ENCODE measurements at regions not wholly inside any gene's neighbourhood (a gene's known extent, or its start where the extent isn't known, plus 50 kb on each side); places are given as distances from the start of the nearest gene placed in this dataset.

DNA sequence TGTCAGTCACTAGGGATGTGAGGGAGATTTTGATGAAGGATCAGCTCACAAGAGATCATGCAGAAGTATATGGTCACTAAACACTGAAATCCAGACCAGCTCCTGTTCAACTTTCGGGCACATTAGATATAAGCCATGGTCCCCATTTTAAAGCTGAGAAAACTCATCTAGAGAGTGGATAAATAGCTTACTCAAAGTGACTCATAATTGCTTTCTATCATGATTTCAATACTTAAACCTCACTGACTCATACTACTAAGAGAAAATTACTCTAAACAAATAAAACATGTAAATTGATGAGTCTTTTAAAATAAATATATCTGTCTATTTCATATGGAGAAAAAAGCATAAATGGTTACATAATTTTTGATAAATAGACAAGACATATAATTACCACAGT is 567.7 kb downstream of the TLR4 start:
- H3K4me3 ChIP-seq (replicated peaks; ENCODE audit: insufficient read depth, low read length) = no peak overlapping the region
- DNase-seq (ENCODE audit: low read depth in 1 of 2, low spot score in 1 of 2) = no peak

DNA sequence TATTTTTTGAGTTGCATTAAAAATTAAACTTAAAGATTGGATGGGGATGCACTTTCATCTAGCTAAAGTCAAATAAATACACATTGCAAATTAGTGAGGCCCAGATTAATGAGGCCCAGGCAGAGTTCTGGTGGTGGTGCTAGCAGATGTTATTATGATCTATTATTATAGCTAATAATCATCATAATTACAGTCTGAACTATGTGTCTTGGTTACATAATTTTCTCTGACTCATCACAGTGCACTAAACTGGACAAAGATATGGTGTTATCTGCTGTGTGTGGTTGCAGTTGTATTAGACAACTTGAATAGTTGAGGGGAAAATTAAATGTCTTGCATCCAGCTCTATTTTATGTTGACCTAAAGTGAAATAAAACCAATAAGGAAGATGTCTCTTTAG is 568.8 kb downstream of the TLR4 start:
- Histone ChIP-seq H3K4me3 (replicated peaks; ENCODE audit: insufficient read depth, low read length) (no peak overlapping the region), H3K27me3 (ENCODE audit: insufficient read depth, poor library complexity, severe bottlenecking) (no peaks in the 10 kb centered on the region), H3K27ac (replicated peaks) (no peak overlapping the region)
- no peak for DNase-seq (ENCODE audit: low read depth in 1 of 2, low spot score in 1 of 2)
- TF ChIP-seq SPI1 (IDR thresholded peaks at IDR 0.05; ENCODE audit: borderline replicate concordance, low read depth) (no peak), GABPA (IDR thresholded peaks at IDR 0.05; ENCODE audit: low read depth) (no peak), POLR2AphosphoS5 (IDR thresholded peaks at IDR 0.05; ENCODE audit: low read depth) (no peak)
- TF ChIP-seq, protein P1, sequence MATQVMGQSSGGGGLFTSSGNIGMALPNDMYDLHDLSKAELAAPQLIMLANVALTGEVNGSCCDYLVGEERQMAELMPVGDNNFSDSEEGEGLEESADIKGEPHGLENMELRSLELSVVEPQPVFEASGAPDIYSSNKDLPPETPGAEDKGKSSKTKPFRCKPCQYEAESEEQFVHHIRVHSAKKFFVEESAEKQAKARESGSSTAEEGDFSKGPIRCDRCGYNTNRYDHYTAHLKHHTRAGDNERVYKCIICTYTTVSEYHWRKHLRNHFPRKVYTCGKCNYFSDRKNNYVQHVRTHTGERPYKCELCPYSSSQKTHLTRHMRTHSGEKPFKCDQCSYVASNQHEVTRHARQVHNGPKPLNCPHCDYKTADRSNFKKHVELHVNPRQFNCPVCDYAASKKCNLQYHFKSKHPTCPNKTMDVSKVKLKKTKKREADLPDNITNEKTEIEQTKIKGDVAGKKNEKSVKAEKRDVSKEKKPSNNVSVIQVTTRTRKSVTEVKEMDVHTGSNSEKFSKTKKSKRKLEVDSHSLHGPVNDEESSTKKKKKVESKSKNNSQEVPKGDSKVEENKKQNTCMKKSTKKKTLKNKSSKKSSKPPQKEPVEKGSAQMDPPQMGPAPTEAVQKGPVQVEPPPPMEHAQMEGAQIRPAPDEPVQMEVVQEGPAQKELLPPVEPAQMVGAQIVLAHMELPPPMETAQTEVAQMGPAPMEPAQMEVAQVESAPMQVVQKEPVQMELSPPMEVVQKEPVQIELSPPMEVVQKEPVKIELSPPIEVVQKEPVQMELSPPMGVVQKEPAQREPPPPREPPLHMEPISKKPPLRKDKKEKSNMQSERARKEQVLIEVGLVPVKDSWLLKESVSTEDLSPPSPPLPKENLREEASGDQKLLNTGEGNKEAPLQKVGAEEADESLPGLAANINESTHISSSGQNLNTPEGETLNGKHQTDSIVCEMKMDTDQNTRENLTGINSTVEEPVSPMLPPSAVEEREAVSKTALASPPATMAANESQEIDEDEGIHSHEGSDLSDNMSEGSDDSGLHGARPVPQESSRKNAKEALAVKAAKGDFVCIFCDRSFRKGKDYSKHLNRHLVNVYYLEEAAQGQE (IDR thresholded peaks at IDR 0.05; ENCODE audit: insufficient replicate concordance, low read depth) = no peak
- TF ChIP-seq, protein P2, sequence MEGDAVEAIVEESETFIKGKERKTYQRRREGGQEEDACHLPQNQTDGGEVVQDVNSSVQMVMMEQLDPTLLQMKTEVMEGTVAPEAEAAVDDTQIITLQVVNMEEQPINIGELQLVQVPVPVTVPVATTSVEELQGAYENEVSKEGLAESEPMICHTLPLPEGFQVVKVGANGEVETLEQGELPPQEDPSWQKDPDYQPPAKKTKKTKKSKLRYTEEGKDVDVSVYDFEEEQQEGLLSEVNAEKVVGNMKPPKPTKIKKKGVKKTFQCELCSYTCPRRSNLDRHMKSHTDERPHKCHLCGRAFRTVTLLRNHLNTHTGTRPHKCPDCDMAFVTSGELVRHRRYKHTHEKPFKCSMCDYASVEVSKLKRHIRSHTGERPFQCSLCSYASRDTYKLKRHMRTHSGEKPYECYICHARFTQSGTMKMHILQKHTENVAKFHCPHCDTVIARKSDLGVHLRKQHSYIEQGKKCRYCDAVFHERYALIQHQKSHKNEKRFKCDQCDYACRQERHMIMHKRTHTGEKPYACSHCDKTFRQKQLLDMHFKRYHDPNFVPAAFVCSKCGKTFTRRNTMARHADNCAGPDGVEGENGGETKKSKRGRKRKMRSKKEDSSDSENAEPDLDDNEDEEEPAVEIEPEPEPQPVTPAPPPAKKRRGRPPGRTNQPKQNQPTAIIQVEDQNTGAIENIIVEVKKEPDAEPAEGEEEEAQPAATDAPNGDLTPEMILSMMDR (IDR thresholded peaks at IDR 0.05; ENCODE audit: insufficient read depth, low read length) = no peak

More for the DNA sequence above, 567.7 kb downstream of the TLR4 start:
- H3K27ac ChIP-seq (replicated peaks) = no peak overlapping the region
- TF ChIP-seq, protein P2 (IDR thresholded peaks at IDR 0.05; ENCODE audit: insufficient read depth, low read length) = no peak
- no peak for TF ChIP-seq POLR2AphosphoS5 (IDR thresholded peaks at IDR 0.05; ENCODE audit: low read depth)
- TF ChIP-seq SPI1 (IDR thresholded peaks at IDR 0.05; ENCODE audit: borderline replicate concordance, low read depth) = no peak
- TF ChIP-seq, protein P1 (IDR thresholded peaks at IDR 0.05; ENCODE audit: insufficient replicate concordance, low read depth) = no peak
- TF ChIP-seq GABPA (IDR thresholded peaks at IDR 0.05; ENCODE audit: low read depth) = no peak
- no peaks in the 10 kb centered on the region for H3K27me3 ChIP-seq (ENCODE audit: insufficient read depth, poor library complexity, severe bottlenecking)

DNA sequence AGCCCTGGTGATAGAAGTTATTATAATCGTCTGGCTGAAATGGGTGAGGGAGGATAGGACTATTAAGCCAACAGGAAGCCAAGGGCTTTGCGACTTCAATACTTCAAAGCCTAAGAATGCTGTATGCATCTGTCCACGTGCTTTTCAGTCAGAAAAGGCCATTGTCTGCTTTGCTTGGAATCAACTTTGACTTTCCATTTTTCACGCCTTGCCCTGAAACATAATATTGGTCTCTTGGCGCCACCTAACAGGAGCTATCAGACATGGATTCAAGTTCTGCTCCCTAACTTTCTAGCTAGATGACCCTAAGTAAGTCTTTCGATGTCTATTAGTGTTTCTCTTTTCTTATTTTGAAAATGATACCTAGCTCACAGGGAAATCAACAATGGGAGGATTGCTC is 572.6 kb downstream of the TLR4 start:
- H3K27me3 ChIP-seq (ENCODE audit: insufficient read depth, poor library complexity, severe bottlenecking) = no peaks in the 10 kb centered on the region
- TF ChIP-seq POLR2AphosphoS5 (IDR thresholded peaks at IDR 0.05; ENCODE audit: low read depth) = no peak
- TF ChIP-seq, protein P2 (IDR thresholded peaks at IDR 0.05; ENCODE audit: insufficient read depth, low read length) = no peak
- TF ChIP-seq, protein P1 (IDR thresholded peaks at IDR 0.05; ENCODE audit: insufficient replicate concordance, low read depth) = no peak
- TF ChIP-seq GABPA (IDR thresholded peaks at IDR 0.05; ENCODE audit: low read depth) = no peak
- no peak for TF ChIP-seq SPI1 (IDR thresholded peaks at IDR 0.05; ENCODE audit: borderline replicate concordance, low read depth)
- no peak overlapping the region for H3K4me3 ChIP-seq (replicated peaks; ENCODE audit: insufficient read depth, low read length)
- DNase-seq (ENCODE audit: low read depth in 1 of 2, low spot score in 1 of 2) = no peak
- no peak overlapping the region for H3K27ac ChIP-seq (replicated peaks)

Data from HL-60 (cell line).